NCI-H187 (cell line): ENCODE measurements at regions not wholly inside any gene's neighbourhood (a gene's known extent, or its start where the extent isn't known, plus 50 kb on each side); places are given as distances from the start of the nearest gene placed in this dataset.

Experiments
- DNase-seq, 2 experiments: peaks; one replicate each; lab custom pipeline; 2025; lab: John Stamatoyannopoulos, UW

DNA sequence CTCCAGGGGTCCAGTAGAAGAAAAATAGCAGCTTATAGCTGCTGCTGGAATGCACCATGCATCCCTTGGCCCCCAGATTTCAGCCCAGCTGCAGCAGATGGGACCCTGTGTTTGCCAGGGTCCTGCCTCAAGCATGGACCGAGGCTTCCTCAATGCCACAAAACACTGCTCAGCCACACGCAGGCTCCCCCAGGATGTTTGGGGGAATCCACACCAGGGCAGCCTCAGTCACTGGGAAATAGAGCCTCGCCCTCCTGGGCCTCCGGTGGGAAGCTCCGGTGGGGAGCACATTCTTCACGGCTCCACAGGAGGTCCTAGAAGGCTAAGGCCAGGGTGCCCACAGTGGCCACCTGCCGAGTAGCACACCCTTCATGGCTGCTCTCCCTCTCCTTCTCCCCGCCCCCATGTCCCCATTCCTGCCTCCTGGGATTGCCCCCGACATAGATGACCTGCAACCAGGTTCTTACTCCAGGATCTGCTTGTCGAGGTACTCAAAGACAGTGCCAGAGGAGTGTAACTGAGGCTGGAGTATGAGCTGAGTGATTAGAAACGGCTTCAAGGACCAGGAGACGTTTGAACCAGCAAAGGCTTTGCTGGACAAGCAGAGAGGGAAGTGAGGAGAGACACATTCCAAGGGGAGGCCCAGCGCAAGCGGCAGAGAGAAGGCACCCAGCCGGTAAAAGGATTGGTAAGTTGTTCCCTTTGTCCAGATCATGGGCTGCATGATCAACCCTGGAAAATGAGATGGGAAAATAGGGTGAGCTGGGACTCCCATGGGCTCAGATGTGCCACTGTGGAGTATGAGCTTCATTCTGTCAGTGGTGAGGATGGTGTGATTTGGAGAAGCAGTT, 110.7 kb upstream of the UQCRFS1 start:
- no peak for DNase-seq

DNA sequence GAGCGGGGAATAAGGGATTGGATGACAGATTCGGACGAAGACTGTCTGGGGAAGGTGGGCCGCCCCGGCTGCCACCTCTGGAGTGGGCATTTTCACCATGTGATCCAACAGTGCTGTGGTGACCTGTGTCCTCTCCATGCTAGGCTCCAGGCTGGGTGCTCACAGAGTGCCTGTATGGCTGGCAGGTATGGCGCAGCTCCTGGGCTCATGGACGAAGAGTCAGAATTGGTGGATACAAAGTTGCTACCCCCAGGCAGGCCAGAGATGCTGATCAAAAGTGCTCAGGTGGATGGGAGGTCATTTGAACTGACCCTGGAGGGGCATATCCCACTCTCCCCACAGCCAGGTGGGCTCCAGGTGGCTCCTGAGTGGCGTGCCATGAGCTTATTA, 111.3 kb upstream of the UQCRFS1 start:
- no peak for DNase-seq

DNA sequence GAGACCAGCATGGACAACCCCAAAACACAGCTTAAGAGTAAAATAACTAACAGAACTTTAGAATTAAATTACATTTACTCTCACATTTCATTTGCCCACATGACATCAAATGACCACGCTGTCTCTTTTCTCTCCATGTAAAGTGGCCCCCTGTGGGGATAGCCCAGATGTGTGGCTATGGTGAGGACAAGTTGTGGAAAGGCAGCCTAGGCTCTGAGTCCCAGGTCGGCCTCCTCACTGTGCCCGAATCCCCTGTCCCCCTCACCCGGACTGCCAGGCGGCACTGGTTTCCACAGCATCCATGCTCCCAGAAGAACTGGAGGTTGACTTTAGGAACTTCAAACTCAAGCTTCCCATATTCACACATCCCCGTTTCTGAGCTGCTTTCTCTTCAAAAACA, 111.8 kb upstream of the UQCRFS1 start:
- no peak for DNase-seq

- DNase-seq: no peak
These were observed 112.5 kb upstream of the UQCRFS1 start for GRCh38 chr19:29325241-29325975.

- DNase-seq: no peak
These were observed 113.4 kb upstream of the UQCRFS1 start for GRCh38 chr19:29326351-29326750.

GRCh38 chr19:29326849-29327840, 114.2 kb upstream of the UQCRFS1 start:
- DNase-seq: no peak

DNA sequence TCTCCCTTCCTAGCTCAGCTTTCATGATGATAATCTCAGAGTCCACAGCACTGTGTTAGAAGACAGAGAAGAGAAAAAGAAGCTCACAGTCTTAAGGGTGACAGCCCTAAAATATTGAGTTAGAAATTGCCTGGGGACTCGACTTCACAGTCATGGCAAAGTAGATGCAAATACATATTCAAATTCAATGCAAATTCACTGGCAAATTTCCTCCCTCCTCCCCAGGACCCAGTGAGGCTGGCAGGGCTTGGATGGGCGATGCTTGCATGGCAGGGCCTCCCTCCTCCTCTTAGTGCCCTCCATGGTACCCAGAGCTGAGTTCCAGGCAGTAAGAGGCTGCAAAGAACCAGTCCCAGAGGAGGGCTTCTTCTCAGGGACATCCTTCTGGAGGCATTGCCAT, 115.6 kb upstream of the UQCRFS1 start:
- no peak for DNase-seq

DNA sequence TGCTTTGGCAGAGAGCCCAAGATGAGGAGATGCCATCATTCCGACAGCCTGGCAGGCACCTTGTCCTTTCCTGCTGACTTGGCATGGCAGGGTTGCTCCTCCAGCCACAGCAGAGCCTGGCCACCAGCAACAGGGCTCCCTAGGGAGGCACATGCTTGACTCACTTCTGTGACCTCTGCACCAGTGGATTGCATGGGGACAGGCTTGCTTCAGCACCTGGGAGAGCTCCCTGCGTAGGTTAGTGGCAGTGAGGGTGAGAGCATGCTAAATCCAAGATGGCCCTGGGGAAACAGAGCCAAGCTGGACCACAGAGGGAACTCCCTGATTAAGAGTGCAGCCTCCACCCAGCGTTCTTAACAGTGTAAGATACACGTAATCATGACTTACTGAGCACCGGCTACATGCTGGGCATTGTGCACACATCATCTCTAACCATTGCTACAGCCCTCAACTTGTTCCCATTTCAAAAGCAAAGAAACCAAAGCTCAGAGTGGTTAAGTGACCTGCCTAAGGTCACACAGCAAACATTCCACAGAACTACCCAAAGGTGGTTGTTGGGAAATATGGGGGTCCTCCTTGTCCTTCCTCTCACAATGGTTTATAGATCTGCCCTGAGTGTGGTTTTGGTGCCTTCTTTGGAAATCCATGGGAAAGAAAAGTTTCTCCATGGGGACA, 116.6 kb upstream of the UQCRFS1 start:
- DNase-seq: no peak

DNA sequence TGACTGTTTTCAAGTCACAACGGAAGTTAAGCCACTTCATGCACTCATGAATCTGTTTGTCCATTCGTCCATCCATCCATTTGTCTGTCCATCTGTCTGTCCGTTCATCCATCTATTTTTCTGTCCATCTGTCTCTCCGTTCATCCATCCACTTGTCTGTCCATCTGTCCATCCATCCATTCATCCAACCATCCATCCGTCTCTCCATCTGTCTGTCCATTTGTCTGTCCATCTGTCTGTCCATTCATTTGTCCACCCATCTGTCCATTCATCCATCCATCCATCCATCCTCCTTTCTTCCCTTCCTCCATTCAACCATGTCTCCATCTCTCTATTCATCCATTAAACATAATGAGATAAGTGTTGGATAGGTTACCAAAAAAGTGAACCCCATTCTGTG, 123.5 kb upstream of the UQCRFS1 start:
- DNase-seq: no peak

GRCh38 chr19:29337029-29337428, 124.1 kb upstream of the UQCRFS1 start:
- DNase-seq: no peak

- no peak for DNase-seq
These were observed 125.5 kb upstream of the UQCRFS1 start for GRCh38 chr19:29338480-29338879.

GRCh38 chr19:29342721-29343120, 129.8 kb upstream of the UQCRFS1 start:
- DNase-seq: no peak

- no peak for DNase-seq
These were observed 151.3 kb upstream of the UQCRFS1 start for GRCh38 chr19:29364224-29364726.

- no peak for DNase-seq
These were observed 152.0 kb upstream of the UQCRFS1 start for GRCh38 chr19:29364999-29365398.

GRCh38 chr19:29365836-29366417, 153.0 kb upstream of the UQCRFS1 start:
- no peak for DNase-seq

- DNase-seq: no peak
These were observed 153.8 kb upstream of the UQCRFS1 start for GRCh38 chr19:29366757-29367156.

- no peak for DNase-seq
These were observed 154.9 kb upstream of the UQCRFS1 start for GRCh38 chr19:29367791-29368222.

DNA sequence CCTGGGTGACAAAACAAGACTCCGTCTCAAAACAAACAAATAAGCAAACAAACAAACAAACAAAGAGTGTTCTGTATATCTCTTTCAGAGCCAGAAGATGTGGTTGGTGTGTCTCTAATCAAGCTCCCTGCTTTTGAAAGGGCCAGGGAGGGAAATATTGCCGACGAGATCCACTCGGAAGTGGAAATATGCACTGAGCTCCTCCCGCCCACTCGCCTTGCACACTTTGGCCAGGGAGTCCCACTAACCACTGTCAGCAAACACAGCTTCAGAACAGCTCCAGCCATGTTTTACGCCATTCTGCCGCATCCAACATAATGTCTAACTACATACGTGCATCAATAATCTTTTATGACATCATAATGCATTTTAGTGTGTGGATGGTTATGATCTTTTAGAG, 155.5 kb upstream of the VSTM2B start:
- DNase-seq: no peak

DNA sequence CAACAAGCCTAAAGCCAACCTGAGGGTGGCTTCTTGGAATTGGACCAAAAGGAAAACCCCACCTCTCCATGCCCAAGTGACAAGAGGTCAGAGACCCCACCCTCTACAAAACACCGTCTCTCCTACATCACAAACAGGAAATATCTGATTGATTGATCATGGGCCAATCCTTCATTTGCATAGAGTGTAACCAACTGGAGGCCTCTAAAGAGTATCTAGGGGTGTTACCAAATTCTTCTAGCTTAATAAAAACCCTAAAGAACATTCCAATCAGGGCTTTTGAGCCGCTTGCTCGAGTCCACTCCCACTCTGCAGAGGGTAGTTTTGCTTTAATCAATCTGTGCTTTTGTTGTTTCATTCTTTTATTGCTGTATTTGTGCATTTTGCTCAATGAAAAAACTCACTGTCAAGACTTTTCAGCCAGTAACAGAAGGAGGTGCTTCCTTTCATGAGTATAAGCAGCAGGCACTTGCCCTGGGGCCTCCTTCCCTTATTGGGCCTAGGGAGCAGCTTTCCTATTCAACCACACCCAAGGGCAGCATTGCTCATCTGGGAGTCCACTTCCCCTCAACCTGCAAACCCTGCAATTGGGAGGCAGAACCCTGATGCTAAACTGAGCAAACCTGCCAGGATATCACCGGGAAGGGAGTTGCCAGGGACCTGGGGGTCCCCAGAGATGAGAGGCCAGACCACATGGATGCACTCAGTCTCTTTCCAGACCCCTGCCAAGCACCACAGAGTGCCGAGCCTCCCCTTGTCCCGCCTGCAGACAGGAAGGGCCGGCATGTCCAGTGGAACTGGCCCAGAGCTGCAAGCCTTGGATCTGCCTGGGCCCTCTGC, 154.3 kb upstream of the VSTM2B start:
- DNase-seq: no peak

GRCh38 chr19:29372091-29372415, 153.7 kb upstream of the VSTM2B start:
- no peak for DNase-seq
